Mesenchymal stem cell (in vitro differentiated cells and primary cell): ENCODE measurements at regions not wholly inside any gene's neighbourhood (a gene's known extent, or its start where the extent isn't known, plus 50 kb on each side); places are given as distances from the start of the nearest gene placed in this dataset.

ENCODE experiments used
- DNase-seq: peaks from one replicate; pipeline ENCODE4 v3.0.0-alpha.2; 2013
- H2AFZ ChIP-seq: one replicate; pipeline ENCODE4 v1.6.1; 2013; ENCODE audit warnings: low read depth, mild to moderate bottlenecking, control low read depth, inconsistent platforms, low read length, moderate library complexity
- H2AK5ac ChIP-seq: 2 replicates; pipeline ENCODE4 v1.6.1; 2013; ENCODE audit warnings: low read length, moderate library complexity, mild to moderate bottlenecking, inconsistent platforms; ENCODE audit not compliant: severe bottlenecking
- H2BK120ac ChIP-seq: one replicate; pipeline ENCODE4 v1.6.1; 2013; ENCODE audit warnings: low read depth, mild to moderate bottlenecking, inconsistent platforms, low read length, moderate library complexity
- H2BK12ac ChIP-seq, 2 experiments: one replicate each; pipeline ENCODE4 v1.6.1; 2013; ENCODE audit warnings: inconsistent platforms in 2 of 2, low read length in 2 of 2, mild to moderate bottlenecking in 2 of 2, moderate library complexity in 2 of 2, control low read depth in 1 of 2
- H2BK15ac ChIP-seq: one replicate; pipeline ENCODE4 v1.6.1; 2013; ENCODE audit warnings: mild to moderate bottlenecking, low read depth, inconsistent platforms; ENCODE audit not compliant: poor library complexity, severe bottlenecking
- H2BK5ac ChIP-seq: 2 replicates; pipeline ENCODE4 v1.6.1; 2013; ENCODE audit warnings: low read depth, mild to moderate bottlenecking, low read length, control low read depth, inconsistent platforms; ENCODE audit not compliant: poor library complexity, severe bottlenecking
- H3K14ac ChIP-seq, 2 experiments: one replicate each; pipeline ENCODE4 v1.6.1; 2013; ENCODE audit warnings: inconsistent platforms in 2 of 2, low read length in 2 of 2, control low read depth in 1 of 2, mild to moderate bottlenecking in 1 of 2, moderate library complexity in 1 of 2
- H3K18ac ChIP-seq, 2 experiments: one replicate each; pipeline ENCODE4 v1.6.1; 2013; ENCODE audit warnings: inconsistent platforms in 2 of 2, low read length in 2 of 2, control low read depth in 1 of 2, low read depth in 1 of 2, mild to moderate bottlenecking in 1 of 2
- H3K23ac ChIP-seq, 2 experiments: one replicate each; pipeline ENCODE4 v1.6.1; 2013; ENCODE audit warnings: inconsistent platforms in 2 of 2, low read length in 2 of 2, mild to moderate bottlenecking in 2 of 2, moderate library complexity in 2 of 2, control low read depth in 1 of 2
- H3K27ac ChIP-seq: 2 replicates; pipeline ENCODE4 v1.5.1; 2013; ENCODE audit warnings: mild to moderate bottlenecking, moderate library complexity, low read length, control low read depth, inconsistent platforms; ENCODE audit not compliant: poor library complexity, severe bottlenecking
- H3K27me3 ChIP-seq, 2 experiments: 2 replicates each; pipeline versions ENCODE4 v1.6.1 to v1.7.0; 2013; ENCODE audit warnings: low read length in 2 of 2, mild to moderate bottlenecking in 2 of 2, moderate library complexity in 2 of 2, control low read depth in 1 of 2, inconsistent platforms in 1 of 2; ENCODE audit not compliant: control insufficient read depth in 1 of 2, insufficient read depth in 1 of 2
- H3K36me3 ChIP-seq, 2 experiments: 2 replicates each; pipeline versions ENCODE4 v1.6.1 to v1.7.0; 2013; ENCODE audit warnings: low read length in 2 of 2, control low read depth in 1 of 2, inconsistent platforms in 1 of 2, low read depth in 1 of 2, mild to moderate bottlenecking in 1 of 2; ENCODE audit not compliant: insufficient read depth in 2 of 2, control insufficient read depth in 1 of 2
- H3K4ac ChIP-seq, 2 experiments: one replicate each; pipeline ENCODE4 v1.6.1; 2013; ENCODE audit warnings: inconsistent platforms in 2 of 2, low read length in 2 of 2, mild to moderate bottlenecking in 2 of 2, moderate library complexity in 2 of 2, control low read depth in 1 of 2, low read depth in 1 of 2
- H3K4me1 ChIP-seq: 2 replicates; pipeline ENCODE4 v1.6.1; 2013; ENCODE audit warnings: low read depth, low read length, control low read depth; ENCODE audit not compliant: control insufficient read depth, insufficient read depth
- H3K4me2 ChIP-seq: 2 replicates; pipeline ENCODE4 v1.6.1; 2013; ENCODE audit warnings: low read length, mild to moderate bottlenecking, inconsistent platforms; ENCODE audit not compliant: poor library complexity, severe bottlenecking
- H3K4me3 ChIP-seq, 2 experiments: 2 replicates each; pipeline versions ENCODE4 v1.5.1 to v1.7.0; 2013; ENCODE audit warnings: low read length in 2 of 2, mild to moderate bottlenecking in 2 of 2, control low read depth in 1 of 2, low read depth in 1 of 2; ENCODE audit not compliant: insufficient read depth in 1 of 2
- H3K79me1 ChIP-seq: replicated peaks from 2 replicates; pipeline ENCODE4 v1.6.1; 2013; ENCODE audit warnings: mild to moderate bottlenecking, control low read depth, low read length, inconsistent platforms; ENCODE audit not compliant: poor library complexity, severe bottlenecking
- H3K9ac ChIP-seq: 2 replicates; pipeline ENCODE4 v1.7.0; 2013; ENCODE audit warnings: mild to moderate bottlenecking, low read length, moderate library complexity
- H3K9me3 ChIP-seq: 2 replicates; pipeline ENCODE4 v1.7.0; 2013; ENCODE audit warnings: mild to moderate bottlenecking, low read length; ENCODE audit not compliant: control insufficient read depth
- H4K8ac ChIP-seq: one replicate; pipeline ENCODE4 v1.6.1; 2013; ENCODE audit warnings: inconsistent platforms, mild to moderate bottlenecking, low read length, moderate library complexity
- H4K91ac ChIP-seq: one replicate; pipeline ENCODE4 v1.6.1; 2013; ENCODE audit warnings: mild to moderate bottlenecking, low read length, inconsistent platforms
- WGBS: methylation state at CpG from one replicate; pipeline ENCODE4 v1.1.7; 2013; ENCODE audit warnings: mixed read lengths; 5-methylcytosine and 5-hydroxymethylcytosine counted together

DNA sequence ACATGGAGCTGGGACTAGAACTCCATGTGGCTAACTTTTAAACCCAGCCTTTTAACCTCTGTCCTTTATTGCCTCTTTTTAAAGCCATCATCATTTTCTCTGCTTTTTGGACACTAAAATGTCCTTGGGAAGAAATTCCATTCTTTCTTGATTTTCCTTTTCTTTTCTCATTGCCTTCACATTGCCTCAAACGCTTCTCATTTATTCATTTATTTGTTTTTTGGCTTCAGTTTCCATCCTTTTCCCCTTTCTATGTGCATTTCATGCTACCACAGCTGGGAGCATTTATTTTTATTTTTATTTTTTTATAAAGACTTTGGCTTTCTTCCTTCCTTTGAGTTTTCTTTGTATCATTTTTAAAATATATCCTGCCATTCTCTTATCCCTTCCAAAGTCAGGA lies 212.2 kb downstream of the DACT1 start:
- 89% methylated on average over 1 of the region's 1 CpG for WGBS

DNA sequence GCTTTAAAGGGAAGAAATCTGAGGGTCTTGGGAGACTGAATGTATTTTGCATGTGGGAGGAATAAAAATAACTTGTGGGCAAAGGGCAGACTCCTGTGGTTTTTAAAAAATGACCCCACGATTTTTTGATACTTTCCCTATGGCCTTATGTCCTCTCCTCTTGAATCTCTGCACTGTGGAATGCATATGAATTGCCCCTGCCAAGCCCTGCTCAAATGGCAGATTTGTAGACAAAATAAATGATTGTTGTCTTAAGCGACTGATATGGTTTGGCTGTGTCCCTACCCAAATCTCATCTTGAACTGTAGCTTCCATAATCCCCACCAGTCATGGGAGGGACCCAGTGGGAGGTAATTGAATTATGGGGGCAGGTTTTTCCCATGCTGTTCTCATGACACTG lies 223.8 kb downstream of the DACT1 start:
- Histone ChIP-seq H3K27me3 (peaks cover 0 to 8% of the 10 kb centered on the region in 2 experiments), H2AFZ (no peak overlapping the region), H4K91ac (no peak overlapping the region), H3K27ac (no peak overlapping the region), H2BK15ac (no peak overlapping the region), H3K9ac (no peak overlapping the region), H2BK12ac (no peak overlapping the region), H4K8ac (no peak overlapping the region), H2BK120ac (no peak overlapping the region), H3K4me1 (peaks cover 2% of the 10 kb centered on the region), H2AK5ac (no peak overlapping the region), H3K18ac (no peak overlapping the region), H3K14ac (no peak overlapping the region), H3K9me3 (peaks cover 13% of the 10 kb centered on the region), H3K36me3 (no peaks in the 10 kb centered on the region), H3K79me1 (no peaks in the 10 kb centered on the region), H2BK5ac (no peak overlapping the region), H3K23ac (no peak overlapping the region), H3K4me2 (no peak overlapping the region), H3K4ac (no peak overlapping the region), H3K4me3 (no peak overlapping the region)
- no peak for DNase-seq
- WGBS = no CpG with 5 or more reads among the region's 2 CpGs

More for the DNA sequence above, 212.2 kb downstream of the DACT1 start:
- Histone ChIP-seq H3K4ac (no peak overlapping the region), H3K4me1 (no peaks in the 10 kb centered on the region), H3K9me3 (peaks cover 3% of the 10 kb centered on the region), H2BK15ac (no peak overlapping the region), H3K27ac (no peak overlapping the region), H3K79me1 (no peaks in the 10 kb centered on the region), H3K27me3 (no peaks in the 10 kb centered on the region), H2AK5ac (no peak overlapping the region), H2AFZ (no peak overlapping the region), H2BK120ac (no peak overlapping the region), H3K18ac (no peak overlapping the region), H3K9ac (no peak overlapping the region), H3K14ac (no peak overlapping the region), H3K4me2 (no peak overlapping the region), H2BK12ac (no peak overlapping the region), H3K36me3 (no peaks in the 10 kb centered on the region), H4K91ac (no peak overlapping the region), H2BK5ac (no peak overlapping the region), H3K23ac (no peak overlapping the region), H3K4me3 (no peak overlapping the region), H4K8ac (no peak overlapping the region)
- no peak for DNase-seq

- H3K9me3 ChIP-seq = peaks cover 13% of the 10 kb centered on the region
Observed at GRCh38 chr14:58862416-58863160, 224.8 kb downstream of the DACT1 start.

GRCh38 chr14:58863661-58864345 lies 226.0 kb downstream of the DACT1 start:
- no peak overlapping the region for H3K14ac ChIP-seq
- H3K9ac ChIP-seq = no peak overlapping the region
- H3K9me3 ChIP-seq = peaks cover 1% of the 10 kb centered on the region
- no peaks in the 10 kb centered on the region for H3K36me3 ChIP-seq
- H2AK5ac ChIP-seq = no peak overlapping the region
- no peak overlapping the region for H2BK120ac ChIP-seq
- peak; percentile 26 for DNase-seq
- peaks cover 2% of the 10 kb centered on the region for H3K4me1 ChIP-seq
- H4K8ac ChIP-seq = no peak overlapping the region
- H4K91ac ChIP-seq = no peak overlapping the region
- H2BK5ac ChIP-seq = no peak overlapping the region
- no peaks in the 10 kb centered on the region for H3K79me1 ChIP-seq
- no peak overlapping the region for H2AFZ ChIP-seq
- peak overlapping the region; percentile 18 for H3K27ac ChIP-seq
- no peak overlapping the region for H3K4me2 ChIP-seq
- H3K23ac ChIP-seq = no peak overlapping the region
- H3K4ac ChIP-seq = no peak overlapping the region
- no peak overlapping the region for H2BK15ac ChIP-seq
- WGBS = 63% methylated on average over 10 of the region's 10 CpGs
- H3K18ac ChIP-seq = no peak overlapping the region
- H3K4me3 ChIP-seq = no peak overlapping the region
- H2BK12ac ChIP-seq = no peak overlapping the region
- H3K27me3 ChIP-seq = peaks cover 0 to 12% of the 10 kb centered on the region in 2 experiments

More at GRCh38 chr14:58862416-58863160, 224.8 kb downstream of the DACT1 start:
- Histone ChIP-seq H4K8ac (no peak overlapping the region), H3K14ac (no peak overlapping the region), H2BK12ac (no peak overlapping the region), H3K79me1 (no peaks in the 10 kb centered on the region), H3K4me2 (no peak overlapping the region), H2AK5ac (no peak overlapping the region), H3K4ac (no peak overlapping the region), H2BK5ac (no peak overlapping the region), H3K18ac (no peak overlapping the region), H3K4me1 (peaks cover 2% of the 10 kb centered on the region), H2BK15ac (no peak overlapping the region), H3K23ac (no peak overlapping the region), H4K91ac (no peak overlapping the region), H3K27me3 (peaks cover 0 to 8% of the 10 kb centered on the region in 2 experiments), H3K36me3 (no peaks in the 10 kb centered on the region), H2BK120ac (no peak overlapping the region), H2AFZ (no peak overlapping the region), H3K27ac (no peak overlapping the region), H3K9ac (no peak overlapping the region), H3K4me3 (no peak overlapping the region)
- no peak for DNase-seq
- WGBS = 88% methylated on average over 2 of the region's 2 CpGs
